Activated CD8-positive, alpha-beta memory T cell treated with anti-CD3 and anti-CD28 coated beads, Interleukin-2, amount 50 U/mL, for 48 hours (primary cell): ENCODE measurements at regions not wholly inside any gene's neighbourhood (a gene's known extent, or its start where the extent isn't known, plus 50 kb on each side); places are given as distances from the start of the nearest gene placed in this dataset.

Experiments used
- DNase-seq: peaks from one replicate; pipeline ENCODE4 v3.0.0-alpha.2; 2020

DNA sequence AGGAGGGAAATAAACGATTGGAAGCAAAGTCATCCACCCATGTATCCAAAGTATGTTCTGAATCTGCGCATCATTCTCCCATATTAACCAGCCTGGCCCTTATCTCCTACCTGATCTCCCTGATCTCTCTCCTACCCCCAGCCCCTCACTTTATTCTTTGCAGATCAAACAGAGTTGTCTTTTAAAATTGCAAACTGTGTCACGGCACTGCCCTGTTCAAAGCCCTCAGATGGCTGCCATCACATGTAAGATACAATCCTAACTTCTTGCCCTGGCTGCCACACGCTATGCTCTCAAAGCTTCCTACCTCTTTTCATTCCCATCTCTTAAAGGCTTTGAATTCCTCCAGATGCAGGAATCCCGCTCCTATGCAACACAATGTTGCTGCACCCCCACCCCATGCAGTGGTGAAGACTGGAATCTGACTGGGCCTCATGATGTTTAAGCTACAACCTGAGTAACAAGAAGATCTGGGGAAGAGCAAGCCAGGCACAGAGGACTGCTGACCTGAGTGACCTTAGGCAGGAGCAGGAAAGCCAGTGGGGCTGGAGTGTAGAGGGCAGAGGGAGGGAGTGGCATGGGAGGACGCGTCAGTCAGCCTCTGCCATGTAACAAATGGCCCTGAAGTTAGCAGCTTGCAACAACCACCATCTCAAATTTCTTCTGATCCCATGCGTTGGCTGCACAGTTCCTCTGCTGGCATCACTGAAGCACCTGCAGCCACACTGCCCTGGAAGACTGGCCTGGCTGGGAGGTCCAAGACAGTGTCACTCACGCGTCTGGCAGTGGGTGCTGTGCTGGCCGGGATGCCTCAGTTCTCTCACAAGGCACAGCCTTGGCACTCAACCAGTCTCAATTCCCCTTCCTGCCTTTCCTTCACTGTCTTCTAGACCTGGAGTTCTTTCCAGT lies 382.8 kb downstream of the BCL11B start:
- no peak for DNase-seq

DNA sequence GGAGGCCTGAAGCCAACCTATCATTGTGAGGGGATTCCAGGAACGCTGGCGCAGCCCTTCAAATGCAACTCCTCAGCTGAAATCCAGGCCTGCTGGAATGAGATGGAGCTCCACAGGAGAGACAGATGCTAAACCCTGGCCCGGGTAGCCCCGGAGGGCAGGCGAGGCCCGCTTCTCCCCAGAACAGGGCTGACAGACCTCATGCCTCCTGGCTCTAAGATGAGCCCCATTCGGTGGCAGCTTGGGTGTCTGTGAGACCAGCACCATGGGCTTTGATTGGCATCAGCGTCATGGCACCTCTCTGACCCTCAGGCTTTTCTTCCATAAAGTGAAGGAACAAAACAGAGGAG lies 382.2 kb downstream of the BCL11B start:
- no peak for DNase-seq

DNA sequence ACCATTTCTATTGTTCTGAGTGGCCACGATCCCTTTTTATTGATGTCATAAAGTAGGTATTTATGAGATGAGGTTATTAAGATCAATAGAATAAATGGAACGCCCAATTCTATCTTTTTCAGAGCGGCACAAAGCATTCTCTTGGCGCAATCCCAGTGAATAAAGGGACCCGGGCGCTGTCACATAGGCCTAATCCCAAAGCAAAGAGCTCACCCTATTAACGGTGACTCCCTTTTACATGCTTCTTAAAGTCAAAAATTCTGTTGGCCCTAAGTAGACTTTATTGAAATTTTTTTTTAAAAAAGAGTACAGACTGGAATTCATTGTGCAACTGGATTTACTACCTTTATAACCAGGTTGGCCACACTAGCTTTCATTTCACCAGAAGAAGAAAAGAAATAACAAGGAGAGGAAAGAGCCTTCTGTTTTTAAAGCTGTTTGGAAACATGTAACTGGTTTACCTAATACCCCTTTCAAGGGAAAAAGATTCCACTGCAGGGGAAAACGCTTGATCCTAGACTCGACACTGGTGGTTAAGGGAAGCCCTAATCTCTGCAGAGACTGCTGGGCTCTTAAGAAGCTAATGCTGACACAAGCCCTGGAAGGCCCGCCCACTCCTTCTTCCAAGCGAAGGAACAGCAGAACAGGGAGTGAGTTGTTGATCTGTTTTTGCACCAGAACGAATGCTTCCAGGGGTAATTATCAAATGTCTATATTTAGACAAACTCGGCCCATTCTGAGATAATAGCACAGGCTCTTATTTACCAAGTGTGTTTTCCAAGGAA lies 381.2 kb downstream of the BCL11B start:
- no peak for DNase-seq

DNA sequence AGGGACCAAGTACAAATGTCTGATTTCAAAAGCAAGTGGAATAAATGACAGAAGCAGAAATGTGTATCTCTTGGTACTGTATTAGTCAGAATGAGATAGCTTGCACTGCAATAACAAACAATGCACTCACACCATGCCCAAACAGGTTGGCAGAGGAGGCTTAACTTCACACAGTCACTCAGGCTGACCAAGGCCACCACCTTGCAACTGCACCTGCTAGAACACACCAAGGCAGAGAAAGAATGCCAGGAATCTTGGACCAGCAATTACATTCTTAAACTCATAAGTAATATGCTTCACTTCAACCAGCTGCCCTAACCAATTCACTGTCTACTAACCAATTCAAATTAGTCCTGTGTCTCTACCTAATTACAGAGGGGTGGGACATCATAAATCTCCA lies 378.3 kb downstream of the BCL11B start:
- no peak for DNase-seq

DNA sequence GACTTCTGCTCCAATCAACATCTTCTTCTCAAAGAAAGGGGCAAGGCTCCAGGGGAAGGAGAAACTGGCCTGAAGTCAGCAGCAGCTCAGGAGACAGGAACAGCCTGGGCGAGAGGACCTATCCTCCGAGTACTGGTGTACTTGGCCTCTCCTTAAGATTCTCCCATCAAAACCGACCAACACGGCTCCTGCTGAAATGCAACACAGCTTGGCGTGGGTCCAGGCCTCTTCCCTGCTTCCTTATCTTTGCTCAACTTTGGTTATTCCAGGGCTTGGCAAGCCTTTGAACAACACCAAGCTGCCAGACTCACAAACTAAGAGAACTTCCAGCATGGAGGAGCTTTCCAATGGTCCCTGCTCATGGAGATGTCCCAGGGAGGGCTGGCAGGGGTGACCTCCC lies 377.4 kb downstream of the BCL11B start:
- no peak for DNase-seq

- no peak for DNase-seq
Measured at GRCh38 chr14:98896449-98896848, 375.5 kb downstream of the BCL11B start.

- no peak for DNase-seq
Measured at GRCh38 chr14:98897605-98898309, 374.2 kb downstream of the BCL11B start.

- no peak for DNase-seq
Measured at GRCh38 chr14:98899441-98899840, 372.6 kb downstream of the BCL11B start.

- DNase-seq: no peak
Measured at GRCh38 chr14:98900236-98900635, 371.8 kb downstream of the BCL11B start.

- no peak for DNase-seq
Measured at GRCh38 chr14:98900798-98901197, 371.2 kb downstream of the BCL11B start.

DNA sequence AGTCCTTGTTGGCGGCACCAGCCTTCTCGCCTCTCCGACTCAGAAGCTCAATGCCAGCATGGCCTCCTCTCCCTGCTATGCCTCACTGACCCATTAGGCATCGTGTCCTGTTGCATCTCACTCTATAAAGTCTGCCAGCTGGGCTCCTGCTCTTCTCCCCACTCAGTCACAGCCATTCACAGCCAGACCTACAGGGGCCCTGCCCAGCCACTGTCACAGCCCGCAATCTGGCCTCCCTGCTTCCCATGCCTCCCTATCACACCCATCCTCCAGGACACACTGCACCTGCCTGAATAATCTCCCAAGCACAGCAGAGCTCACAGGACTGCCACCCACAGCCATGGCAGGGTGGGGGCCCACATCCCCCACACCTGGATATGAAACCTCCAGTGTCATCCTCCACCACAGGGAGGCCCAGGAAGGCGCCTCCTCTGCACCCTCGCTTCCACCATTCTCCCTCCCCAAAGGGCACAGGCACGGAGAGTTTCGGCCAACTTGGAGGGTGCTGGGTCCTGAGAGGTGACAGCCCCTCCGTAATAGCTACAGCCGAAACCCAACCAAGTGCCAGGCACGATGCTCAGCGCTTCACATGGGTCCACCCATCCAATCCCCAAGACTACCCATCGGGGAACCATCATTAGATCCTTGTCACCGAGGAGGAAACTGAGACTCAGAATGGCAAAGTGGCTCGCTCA lies 370.3 kb downstream of the BCL11B start:
- no peak for DNase-seq

DNA sequence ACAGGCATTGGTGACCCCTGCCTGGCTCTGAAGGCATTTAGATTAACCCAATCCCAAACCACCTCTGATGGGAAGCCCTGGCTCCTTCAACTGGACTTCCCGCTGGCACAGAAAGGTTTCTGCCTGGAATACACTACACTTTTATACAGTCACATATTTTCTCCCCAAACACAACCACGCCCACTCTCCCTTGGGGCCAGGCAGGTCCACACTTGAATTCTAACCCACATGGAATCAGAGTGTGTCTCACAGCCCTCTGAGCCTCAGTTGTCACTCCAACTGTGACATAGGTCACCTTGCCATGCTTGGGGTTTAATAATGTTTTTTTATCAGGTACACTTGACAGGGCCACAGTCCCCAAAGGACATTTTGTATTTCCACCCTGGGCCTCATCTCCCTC lies 368.6 kb downstream of the BCL11B start:
- DNase-seq: no peak

DNA sequence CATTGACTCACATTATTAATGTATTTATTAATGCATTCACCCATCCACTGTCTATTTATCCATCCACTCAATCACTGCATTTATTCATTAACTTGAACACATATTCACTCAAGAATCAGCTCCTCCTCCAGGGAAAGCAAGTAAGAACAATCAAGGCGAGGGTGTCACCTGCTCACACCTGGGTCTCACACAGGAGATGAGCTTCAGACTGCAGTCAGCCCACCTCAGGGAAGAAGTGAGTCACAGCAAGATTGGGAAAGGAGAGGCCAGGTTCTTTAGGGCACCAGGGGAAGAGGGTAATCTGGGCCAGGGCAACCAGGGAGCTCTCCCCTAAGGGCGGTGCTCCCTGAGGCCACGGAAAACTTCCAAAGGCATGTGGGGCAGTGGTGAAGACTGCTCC lies 367.3 kb downstream of the BCL11B start:
- no peak for DNase-seq

DNA sequence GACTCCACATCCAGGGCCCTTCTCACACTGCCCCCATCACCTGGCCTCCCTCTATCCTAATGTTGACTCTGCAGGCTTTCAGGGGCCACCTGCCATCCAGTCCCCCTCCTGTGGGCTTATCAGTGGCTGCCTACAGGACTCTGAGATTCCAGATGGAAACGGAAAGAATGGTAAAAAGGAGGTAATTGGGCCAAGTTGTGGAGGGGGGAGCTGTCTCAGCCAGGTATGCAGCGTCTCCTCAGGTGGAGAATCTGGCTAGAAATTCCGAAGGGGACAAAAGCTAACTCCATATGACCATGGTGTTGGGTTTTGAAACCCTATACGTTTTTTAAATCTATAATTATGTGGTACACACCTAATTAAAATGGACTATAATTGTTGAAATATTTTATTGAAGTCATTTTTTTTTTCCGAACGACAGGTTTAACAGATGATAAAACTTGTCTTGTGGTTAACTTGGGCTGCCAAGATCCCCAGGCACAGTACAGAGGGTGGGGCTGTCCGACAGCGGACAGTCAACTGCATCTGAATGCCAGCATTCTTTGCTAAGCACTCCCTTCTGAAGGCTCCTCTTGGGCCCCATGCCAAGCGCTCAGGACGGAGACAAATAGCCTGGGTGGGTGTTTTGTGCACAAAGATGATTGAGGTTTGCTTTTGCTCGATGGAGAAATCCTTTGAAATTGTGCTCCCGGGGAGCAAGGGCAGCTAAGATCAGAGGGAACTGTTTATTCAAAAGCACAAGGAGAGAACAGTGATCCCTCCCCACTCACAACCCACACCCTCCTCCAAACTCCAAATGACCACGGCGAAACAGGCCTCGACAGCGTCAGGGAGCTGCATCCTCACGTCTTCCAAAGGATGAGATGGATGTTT lies 365.6 kb downstream of the BCL11B start:
- DNase-seq: no peak

DNA sequence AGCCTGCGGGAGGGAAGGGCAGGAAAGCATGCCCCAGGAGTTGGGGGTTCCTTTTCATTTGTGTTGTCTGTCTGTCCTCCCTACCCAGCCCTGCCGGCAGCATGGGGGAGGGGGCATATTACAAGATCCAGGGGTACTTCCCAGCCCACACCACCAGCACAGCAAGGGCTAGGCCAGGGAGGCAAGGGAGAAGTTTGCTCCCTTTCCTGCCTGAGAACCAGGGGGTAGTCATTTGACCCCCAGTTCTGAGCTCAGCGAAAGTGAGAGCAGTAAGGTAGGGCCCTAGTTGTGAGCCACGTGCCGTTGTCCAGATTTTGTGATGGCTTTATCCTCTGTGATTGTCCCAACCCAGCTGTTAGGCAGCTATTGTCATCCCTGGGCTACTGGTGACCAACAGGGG lies 364.7 kb downstream of the BCL11B start:
- DNase-seq: no peak

GRCh38 chr14:98908050-98908449 lies 363.9 kb downstream of the BCL11B start:
- DNase-seq: no peak

- no peak for DNase-seq
Measured at GRCh38 chr14:98909251-98909944, 362.6 kb downstream of the BCL11B start.

- no peak for DNase-seq
Measured at GRCh38 chr14:98910061-98910460, 361.9 kb downstream of the BCL11B start.

DNA sequence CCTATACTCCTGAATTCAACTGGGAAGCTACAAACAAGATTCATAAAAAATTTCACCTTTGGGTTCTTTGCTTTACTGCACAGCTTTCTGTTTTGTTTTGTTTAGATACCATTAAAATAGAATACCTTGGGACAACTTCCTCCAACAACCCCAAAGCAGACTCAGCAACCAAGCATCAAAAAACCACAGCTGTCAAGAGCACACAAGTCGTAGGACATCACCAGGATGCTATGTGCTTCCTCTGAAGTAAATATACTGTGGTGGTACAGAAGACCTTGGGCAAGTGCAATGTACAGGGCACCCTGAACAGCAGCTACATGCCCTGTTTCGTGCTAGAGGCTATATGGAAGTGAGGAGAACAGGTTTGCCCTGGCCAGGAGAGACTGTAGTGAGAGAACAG lies 359.3 kb downstream of the BCL11B start:
- no peak for DNase-seq

- no peak for DNase-seq
Measured at GRCh38 chr14:98913967-98914650, 357.9 kb downstream of the BCL11B start.

GRCh38 chr14:98914942-98915341 lies 357.1 kb downstream of the BCL11B start:
- no peak for DNase-seq
